ENCODE measurements at regions not wholly inside any gene's neighbourhood (a gene's known extent, or its start where the extent isn't known, plus 50 kb on each side); places are given as distances from the start of the nearest gene placed in this dataset.

DNA sequence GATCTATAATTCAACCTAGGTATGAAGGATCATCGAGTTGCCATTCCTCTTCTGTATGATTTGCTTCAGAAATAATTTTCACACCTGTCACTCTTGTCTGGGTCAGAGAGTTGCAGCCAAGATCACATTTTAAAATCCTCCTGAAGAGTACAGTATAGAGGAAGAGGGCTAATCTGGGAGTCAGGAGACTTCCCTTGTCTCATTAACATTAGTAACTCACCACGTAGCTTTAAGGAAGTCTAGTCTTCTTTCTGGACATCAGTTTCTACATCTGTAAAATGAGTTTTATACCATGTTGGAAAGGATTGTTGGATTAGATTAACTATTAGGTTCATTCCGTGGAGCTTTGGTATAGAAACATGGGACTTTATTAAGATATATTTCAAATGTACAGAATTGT lies 109.4 kb downstream of the TDRD15 start:
- TF ChIP-seq, protein P1, sequence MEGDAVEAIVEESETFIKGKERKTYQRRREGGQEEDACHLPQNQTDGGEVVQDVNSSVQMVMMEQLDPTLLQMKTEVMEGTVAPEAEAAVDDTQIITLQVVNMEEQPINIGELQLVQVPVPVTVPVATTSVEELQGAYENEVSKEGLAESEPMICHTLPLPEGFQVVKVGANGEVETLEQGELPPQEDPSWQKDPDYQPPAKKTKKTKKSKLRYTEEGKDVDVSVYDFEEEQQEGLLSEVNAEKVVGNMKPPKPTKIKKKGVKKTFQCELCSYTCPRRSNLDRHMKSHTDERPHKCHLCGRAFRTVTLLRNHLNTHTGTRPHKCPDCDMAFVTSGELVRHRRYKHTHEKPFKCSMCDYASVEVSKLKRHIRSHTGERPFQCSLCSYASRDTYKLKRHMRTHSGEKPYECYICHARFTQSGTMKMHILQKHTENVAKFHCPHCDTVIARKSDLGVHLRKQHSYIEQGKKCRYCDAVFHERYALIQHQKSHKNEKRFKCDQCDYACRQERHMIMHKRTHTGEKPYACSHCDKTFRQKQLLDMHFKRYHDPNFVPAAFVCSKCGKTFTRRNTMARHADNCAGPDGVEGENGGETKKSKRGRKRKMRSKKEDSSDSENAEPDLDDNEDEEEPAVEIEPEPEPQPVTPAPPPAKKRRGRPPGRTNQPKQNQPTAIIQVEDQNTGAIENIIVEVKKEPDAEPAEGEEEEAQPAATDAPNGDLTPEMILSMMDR (IDR thresholded peaks at IDR 0.05): no peak
- no peak for TF ChIP-seq POLR2A (IDR thresholded peaks at IDR 0.05)

Measured in testis (tissue), 2 donors.